ENCODE measurements at regions not wholly inside any gene's neighbourhood (a gene's known extent, or its start where the extent isn't known, plus 50 kb on each side); places are given as distances from the start of the nearest gene placed in this dataset.

DNA sequence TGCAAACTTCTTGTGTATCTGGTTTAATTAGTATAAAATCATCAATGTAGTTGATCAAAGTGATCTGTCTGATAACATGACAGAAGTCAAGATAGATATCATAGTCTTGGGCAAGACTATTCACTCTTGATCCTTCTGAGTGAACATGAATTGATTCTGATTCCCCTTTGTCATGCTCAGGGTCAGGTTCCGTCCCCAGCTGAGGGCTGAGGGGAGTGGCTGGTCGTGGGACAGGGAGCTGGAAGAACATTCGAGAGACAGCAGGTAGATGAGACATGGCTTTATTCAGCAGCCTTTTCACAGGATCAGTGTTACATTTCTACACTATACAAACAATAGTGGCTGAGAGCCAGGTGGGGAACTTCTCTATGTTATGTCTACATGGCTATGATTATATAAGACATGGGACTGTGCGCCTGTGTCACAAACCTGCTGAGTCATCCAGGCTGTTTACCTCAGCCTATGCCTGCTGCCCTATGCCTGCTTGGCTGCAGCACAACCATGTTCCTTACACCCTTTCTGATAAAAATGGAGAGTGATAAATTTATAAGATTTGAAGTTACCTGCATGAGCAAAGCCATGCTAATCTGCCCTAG is 586.9 kb upstream of the NR3C2 start:
- DNase-seq, result no peak

DNA sequence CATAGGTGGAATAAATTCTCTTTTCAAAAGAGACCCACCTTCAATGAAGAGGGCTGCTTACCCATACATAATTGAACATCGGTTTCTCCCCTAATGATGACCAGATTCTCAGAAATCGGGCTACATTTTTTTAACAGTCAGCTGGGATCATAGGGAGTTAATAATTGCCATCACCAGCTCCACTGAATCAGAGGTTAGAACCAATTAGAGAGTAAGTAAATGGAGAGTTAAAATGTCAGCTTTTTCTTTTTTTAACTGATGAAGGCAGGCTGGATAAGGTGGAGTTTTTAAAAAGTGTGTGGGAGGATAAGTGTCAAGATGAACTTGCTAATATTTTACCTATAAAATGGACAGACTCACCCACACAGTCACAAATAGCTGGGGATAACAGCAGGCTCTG is 584.5 kb upstream of the NR3C2 start:
- DNase-seq, result no peak

DNA sequence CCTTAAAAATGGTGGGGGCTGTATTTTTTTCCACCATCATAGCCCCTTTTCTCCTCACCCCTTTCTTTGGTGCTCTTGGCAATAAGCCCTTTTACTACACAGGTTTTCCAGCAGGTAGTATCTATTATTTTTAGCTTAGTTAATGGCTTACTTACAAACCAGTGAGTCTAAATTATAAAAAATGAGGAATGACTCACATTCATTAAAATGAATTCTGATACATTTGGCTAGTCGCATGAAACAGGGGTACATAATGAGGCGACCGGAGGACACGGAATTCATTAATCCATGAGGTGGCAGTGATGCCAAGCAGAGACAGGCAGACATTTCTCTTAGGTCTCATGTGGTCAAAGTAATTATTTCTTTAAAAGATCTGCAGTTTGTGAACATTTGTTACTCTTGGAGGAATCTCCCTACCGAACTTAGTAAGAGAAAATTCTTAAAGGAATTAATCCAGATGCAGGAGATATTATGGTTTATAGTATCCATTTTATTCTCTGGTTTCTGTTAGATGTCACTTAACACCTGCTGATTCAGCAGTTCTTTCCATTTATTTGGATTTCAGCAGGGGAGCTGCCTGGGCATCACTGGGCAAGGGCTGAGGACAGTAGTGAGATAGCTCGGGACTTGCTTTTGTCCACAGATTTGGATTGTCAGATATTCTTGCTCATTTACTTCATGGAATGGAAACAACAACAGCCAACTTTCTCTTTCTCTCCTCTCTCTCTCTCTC is 575.0 kb upstream of the NR3C2 start:
- DNase-seq, result no peak

DNA sequence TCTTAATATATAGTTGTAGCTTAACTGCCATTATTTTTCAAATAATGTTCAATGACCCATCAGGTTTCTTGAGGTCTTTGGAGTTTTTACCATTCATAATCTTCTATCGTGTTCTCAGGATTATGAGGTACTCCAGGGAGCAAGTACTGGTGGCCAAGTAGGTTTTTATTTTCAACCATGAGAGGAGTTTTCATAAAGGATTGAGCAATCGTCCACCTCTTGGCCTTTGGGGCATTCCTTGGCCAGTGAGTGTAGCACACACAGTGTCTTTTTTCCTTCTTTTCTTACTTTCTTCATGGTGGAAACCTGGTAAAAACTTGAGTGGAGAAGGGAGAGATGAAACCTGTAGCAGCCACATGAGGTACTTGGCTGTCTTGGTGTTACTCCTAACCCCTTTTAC is 567.0 kb upstream of the NR3C2 start:
- no peak for DNase-seq

DNA sequence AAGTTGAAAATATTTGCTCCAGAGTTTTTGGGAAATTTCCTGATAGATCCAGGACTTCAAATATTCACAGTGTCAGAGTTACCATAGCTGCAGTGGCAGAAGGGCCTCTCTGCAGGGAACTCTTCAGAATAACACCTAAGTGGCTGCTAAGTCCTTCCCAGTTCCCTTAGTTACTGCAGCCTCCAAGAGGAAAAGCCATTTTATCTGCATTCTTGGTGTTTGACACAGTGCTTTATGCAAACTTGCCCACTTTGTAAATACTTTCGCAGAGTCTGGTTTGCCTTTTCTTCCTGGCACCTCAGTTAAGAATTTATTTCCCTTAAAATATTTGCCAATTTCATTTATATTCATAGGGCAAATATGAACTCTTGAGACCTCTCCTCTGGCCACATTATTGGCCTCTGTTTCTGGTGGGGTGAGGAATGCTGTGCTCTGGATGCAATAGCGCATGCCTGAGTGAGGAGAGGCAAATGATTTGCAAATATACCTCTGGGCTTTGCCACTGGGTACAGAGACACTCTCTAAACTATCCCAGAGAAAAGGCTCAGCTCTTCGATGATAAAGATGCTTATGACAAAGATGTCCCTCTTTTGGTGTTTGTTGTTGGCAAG is 566.3 kb upstream of the NR3C2 start:
- DNase-seq, result no peak

DNA sequence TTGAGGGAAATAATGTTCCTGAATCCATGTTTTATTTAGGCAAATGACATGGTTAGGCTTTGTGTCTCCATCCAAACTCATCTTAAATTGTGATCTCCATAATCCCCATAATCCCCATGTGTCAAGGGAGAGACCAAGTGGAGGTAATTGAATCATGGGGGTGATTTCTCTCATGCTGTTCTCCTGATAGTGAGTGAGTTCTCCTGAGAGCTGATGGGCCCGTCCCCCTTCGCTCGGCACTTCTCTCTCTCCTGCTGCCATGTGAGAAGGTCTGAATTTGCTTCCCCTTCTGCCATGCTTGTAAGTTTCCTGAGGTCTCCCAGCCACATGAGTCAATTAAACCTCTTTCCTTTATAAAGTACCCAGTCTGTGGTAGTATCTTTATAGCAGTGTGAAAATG is 563.0 kb upstream of the NR3C2 start:
- no peak for DNase-seq

DNA sequence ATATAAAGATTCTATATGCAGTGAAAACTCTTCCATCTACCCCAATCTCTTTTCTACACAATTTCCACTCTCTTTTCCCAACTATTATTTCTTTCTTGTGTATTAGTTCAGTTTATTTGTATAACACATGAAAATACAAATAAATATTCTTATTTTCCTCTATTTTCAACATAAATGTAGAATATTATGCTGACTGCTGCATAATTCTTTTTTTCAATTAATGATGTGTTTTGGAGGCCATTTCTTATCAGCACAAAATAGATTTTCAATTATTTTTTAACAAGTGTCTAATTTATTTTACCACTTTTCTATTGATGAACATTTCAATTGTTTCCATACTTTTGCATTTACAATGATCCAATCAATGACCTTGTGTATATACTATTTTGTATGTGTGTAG is 557.7 kb upstream of the NR3C2 start:
- no peak for DNase-seq

DNA sequence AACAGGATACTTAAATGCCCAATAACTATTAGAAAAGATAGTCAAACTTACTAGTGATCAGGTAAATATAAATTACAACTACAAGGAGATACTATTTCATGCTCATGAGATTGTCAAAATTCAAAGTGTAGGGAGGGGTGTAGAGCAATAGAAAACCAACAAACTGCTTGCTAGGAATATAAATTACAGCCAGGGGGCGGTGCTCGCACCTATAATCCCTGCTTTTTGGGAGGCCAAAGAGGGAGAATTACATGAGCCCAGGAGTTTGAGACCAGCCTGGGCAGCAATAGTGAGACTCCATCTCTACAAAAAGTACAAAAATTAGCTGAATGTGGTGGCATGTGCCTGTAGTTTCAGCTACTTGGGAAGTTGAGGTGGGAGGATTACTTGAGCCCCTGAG is 556.5 kb upstream of the NR3C2 start:
- no peak for DNase-seq

DNA sequence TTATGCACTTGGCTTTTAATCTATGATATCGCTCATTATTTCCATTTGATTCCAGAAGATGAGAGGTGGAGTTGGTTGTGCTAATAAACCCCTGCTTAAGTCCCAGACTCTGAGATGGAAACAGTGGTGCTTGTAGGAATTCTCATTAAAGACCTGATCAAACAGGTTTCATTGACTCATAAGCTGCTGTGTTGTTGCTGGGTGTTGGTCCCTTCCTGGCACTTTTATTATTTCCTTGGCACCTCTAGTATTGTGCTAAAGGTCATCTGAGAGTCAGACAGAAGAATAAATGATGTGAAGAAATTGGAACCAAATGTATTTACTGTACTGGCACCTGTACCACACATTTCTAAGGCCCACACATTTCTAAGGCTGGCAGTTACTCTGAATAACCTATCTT is 544.7 kb upstream of the NR3C2 start:
- DNase-seq, result no peak

DNA sequence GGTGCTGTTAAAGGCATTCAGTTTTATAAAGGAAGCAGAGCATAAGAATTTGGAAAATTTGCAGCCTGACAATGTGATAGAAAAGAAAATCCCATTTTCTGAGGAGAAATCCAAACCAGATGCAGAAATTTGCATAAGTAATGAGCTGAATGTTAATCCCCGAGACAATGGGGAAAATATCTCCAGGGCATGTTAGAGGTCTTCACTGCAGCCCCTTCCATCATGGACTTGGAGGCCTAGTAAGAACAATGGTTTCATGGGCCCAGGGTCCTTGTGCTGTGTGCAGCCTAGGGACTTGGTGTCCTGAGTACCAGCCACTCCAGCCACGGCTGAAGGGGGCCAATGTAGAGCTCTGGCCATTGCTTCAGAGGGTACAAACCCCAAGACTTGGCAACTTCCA is 542.7 kb upstream of the NR3C2 start:
- no peak for DNase-seq

DNA sequence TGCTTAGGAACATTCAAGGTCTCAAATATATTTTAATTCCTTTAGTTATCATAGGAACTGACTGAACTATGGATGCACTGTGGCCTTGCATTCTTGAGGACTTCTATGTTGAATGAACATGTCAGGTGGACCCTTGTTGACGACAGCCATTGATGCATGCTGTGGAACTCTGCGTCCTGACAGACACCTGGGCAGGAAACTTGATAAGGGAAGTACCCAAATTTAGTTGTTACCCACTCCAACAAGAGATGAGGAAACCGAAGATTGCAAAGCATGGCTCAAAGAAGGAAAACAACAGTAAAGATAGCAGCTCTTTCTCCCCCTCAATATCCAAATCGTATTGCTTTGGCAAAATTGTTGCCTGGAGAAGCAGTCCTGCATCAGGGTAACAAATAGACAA is 540.0 kb upstream of the NR3C2 start:
- no peak for DNase-seq

DNA sequence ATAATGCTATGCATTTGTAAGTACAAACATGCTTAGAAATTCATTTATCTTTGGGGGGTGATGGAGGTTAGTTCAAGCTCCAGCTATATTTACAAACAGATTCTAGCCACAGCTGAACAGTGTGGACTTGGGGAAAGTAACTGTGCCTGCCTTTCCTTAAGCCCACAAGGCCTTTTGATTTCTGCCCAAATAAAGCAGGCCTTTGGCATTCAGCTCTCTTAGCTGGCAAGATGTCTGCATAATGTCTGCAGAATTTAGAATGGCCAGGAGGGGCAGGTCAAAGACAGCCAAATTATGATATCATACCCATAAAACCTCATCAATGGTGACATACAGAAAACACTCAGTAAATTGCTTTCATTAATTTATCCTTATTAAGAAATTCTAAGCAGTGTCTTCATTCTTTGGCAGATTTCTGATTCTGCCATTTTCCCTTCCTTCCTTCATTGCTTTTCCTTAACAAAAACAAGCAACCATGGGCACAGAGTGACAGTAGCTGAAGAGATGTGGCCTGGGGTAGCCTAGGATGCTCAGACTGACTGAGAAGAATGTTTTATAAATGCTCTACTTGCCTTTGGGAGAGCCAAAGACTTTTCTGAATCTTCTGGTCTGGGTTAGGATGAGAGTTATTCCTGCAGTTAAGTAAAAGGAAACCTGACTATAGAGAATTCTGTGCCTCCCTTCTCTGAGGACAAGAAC is 538.7 kb upstream of the NR3C2 start:
- DNase-seq, result no peak

DNA sequence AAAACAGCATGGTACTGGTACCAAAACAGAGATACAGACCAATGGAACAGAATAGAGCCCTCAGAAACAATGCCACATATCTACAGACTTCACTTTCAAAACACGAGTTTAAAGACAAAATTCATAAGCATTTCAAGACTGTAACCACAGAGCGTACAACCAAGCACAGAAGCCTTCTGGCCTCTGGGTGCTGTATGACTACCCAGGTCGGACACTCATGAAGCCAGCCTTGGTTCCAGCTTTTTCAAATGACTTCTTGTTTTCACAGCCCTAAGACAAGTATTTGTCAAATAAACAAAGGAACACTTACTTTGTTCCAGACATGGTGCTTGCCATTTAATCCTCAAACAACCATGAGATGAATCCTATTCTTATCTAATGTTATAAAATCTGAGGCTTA is 536.1 kb upstream of the NR3C2 start:
- no peak for DNase-seq

DNA sequence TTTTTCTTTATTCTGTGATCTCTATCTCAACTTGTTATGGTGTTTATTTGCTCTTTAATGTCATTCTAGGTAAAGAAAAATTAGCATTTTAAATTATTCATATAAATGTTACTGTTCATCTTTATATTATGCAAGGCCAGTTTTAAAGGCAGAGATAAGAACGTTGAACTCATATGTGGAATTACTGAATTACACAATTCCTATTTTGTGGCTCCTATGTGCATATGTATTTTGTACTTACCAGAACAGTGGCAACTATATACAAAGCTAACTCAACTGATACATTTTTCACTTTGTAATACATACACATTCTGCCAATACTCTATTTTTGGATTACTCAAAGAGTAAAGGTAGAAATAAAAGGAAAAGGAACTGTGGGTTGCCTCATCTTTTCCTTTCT is 533.2 kb upstream of the NR3C2 start:
- no peak for DNase-seq

DNA sequence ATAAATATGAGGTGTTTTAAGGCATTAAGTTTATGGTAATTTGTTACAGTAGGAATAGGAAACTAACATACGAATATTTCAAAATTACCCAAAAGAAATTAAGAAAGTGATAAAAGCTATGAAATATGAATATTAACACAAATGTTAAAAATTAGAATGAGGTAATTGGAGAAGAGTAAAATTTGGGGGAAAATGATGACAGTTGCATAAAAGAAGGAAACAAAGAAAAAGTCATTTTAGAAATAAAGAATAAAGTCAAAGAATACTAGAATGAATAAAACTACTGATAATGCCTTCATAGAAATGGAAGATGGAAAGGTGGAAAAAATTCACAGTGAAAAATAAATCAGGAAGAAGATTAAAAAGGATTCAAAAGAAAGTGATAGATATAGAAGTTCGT is 522.9 kb upstream of the NR3C2 start:
- DNase-seq, result no peak

DNA sequence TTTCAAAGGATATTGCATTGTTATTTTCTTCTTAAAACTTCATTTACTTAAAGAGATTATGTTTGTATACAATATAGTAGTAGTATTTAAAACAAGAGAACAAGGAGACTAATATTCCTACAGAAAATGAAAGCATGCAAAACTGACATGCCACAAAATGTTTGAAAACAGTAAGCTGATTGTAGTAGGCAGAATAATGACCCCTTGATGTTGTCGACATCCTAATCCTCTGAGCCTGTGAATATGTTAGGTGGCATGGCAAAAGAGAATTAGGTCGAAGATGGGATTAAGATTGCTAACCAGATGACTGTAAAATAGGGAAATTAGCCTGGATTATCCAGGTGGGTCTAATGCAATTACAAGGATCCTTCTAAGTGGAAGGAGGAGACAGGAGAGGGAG is 522.2 kb upstream of the NR3C2 start:
- DNase-seq, result no peak

DNA sequence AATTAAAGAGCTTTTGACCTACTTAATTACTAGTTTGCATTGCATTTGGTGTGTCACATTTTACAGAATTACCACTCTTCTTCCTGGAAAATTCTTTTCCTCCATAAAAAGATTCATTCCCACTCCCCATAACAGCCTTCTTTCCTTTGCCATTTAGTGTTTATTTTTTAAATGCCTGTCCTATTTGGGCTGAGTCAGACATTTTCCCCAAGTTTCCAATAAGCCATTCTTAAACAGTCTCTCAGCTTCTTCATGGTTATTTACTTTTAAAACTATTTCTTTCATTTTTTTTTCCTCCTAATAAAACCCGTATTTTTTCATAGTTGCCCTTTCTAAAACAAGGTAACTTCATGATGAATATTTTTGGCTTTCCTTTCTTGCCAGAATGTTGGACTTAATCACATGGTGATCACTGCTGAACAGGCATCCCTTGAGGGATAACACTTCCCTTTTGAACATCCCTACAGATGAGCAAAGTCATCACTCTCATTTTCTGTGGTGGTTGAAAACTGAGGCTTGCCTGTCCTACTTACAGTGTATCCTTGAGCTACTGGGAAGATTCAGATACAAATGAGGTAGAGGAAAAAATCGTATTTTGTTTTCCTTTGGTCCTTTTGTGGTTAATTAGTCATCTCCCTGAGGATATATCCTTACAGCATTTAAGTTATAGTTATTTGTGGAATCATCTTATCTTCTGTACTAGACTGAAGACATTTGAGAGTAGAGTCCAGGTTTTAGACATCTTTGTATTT is 520.5 kb upstream of the NR3C2 start:
- DNase-seq, result no peak

DNA sequence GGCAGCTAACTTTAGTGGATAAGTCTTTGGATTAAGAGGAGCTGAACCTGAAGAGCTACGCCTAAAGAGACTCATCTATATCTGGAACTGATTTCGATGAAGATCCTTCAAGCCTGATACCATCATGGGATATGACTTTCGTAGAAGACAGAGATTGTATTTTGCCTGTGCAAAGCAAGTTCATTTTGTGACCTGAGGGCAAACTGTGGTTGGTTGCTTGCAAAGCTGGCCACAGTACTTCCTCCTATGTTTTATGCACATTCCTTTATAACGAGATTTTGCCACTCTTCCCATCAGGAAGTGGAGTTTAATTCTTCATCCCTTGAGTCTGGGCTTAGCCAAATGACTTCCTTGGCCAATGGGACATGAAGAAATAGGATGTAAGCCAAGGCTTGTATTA is 519.3 kb upstream of the NR3C2 start:
- DNase-seq, result no peak

DNA sequence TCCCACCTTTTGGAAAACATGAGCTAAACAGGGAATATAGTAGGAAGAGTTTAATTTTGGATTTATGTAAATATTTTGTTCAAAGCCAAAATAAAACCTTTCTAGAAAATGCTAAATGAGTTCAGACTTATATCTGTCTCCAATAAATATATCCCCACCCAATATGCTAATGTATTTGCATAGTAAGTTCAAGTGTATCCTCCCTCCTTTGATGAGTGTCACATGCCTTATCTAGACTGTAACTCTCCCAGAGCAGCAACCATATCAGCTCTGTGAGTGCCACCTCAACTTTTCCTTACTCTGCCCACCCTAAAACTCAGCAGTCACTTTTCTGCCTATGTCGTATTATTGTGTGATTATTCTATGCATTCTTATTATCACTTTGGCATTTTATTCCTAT is 516.1 kb upstream of the NR3C2 start:
- no peak for DNase-seq

DNA sequence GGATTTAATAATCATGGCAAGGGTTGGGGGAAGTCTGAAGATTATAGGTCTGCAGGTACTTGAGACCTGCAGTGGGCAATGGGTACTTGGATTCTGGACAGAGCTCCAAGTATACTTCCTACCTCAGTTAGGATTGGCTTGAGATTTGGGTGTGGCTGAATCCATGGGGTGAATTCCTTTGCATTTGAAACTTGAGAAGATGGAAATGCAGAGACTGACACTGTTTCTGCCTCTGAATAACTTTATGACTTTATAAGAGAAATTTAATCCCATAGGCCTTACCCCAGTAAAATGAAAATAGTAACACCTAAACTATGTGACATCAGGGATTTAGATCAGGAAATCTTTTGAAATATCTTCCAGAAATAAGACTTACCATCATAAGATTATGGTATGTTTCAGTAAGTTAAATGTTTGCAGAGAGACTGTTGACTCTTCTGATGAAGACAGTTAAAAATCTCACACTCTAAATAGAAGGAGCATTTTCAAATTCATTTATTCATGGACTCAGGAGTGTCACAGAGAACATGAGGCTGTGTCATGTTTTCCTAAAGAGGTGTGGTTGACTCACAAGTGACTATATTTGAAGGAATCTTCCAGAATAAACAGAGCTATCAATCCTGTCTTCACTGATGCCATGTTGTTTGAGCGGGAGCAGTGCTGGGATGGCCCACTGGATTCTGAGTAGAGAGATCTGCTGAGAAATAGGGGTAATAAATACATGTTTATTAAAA is 513.5 kb upstream of the NR3C2 start:
- no peak for DNase-seq

DNA sequence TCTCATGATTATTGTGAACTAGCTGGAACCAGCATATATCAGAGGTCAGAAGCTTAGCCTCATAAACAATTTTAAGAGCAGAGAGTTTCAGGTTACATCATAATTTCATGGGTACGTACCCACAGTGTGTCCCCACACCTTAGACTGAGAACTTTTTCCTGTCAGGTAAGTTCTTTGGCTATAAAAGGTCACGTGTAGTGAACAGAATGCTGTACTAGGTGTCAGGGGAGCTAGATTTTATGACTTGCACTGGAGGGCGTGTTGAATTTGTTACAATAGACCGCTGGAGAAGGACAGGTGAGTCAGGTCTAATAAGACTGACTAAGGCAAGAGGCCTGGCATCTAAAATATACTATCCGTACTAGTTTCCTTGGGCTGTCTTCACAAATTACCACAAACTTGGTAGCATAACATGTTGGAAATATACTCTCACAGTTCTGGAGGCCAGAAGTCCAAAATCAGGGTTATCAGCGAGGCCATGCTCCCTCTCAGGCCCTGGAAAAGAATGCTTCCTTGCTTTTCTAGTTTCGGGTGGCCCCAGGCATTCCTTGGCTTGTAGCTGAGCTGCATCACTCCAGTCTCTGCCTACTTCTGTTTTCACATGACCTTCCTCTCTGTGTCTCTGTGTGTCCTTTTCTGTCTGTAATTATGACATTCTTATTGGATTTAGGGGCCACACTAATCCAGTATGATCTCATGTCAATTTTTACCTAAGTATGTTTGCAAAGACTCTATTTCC is 512.0 kb upstream of the NR3C2 start:
- no peak for DNase-seq

DNA sequence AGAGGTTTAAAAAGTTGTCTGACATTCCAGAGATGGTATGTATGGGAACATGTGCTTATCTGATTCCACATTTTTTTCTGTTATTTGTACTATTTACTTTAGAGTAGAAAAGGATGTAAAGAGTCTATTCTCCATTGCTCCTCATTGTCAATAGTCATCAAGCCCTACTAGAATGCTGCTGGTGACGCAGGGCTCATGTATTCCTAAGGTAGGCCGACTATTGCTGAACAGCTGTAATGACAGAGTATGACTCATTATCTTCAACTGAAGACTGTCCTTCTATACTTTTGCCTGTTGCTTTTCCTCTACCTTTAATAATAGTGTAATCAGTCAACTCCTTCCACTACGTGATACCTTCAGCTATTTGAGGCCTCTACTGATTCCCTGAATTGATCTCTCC is 509.1 kb upstream of the NR3C2 start:
- no peak for DNase-seq
